Esophagus squamous epithelium (tissue), 5 donors: ENCODE measurements at regions not wholly inside any gene's neighbourhood (a gene's known extent, or its start where the extent isn't known, plus 50 kb on each side); places are given as distances from the start of the nearest gene placed in this dataset.
A peak's percentile ranks its signal among the peaks of the same experiment; 100 is the strongest.

ENCODE experiments used
- DNase-seq: peaks from one replicate; lab custom pipeline; 2025; lab: John Stamatoyannopoulos, UW
- H3K27ac ChIP-seq, 4 donors: fragments of 200-600 bp; sonication (generic); one replicate each; pipeline ENCODE4 v1.5.1; 2016 to 2019; ENCODE audit warnings: mild to moderate bottlenecking in 1 of 4
- H3K27me3 ChIP-seq, 4 donors: fragments of 200-600 bp; sonication (generic); 1 replicate in 3 of 4; 2 replicates in 1 of 4; pipeline versions ENCODE4 v1.5.1 to v1.6.0; 2017 to 2021; ENCODE audit warnings: antibody characterized with exemption in 1 of 4
- H3K36me3 ChIP-seq, 3 donors: fragments of 200-600 bp; sonication (generic); one replicate each; pipeline ENCODE4 v1.5.1; 2016 to 2019
- H3K4me1 ChIP-seq, 3 donors: fragments of 200-600 bp; sonication (generic); one replicate each; pipeline ENCODE4 v1.5.1; 2017 to 2019
- H3K4me3 ChIP-seq, 4 donors: fragments of 200-600 bp; sonication (generic); 1 replicate in 3 of 4; 2 replicates in 1 of 4; pipeline ENCODE4 v1.5.1; 2016 to 2019; ENCODE audit warnings: mild to moderate bottlenecking in 2 of 4, moderate library complexity in 1 of 4
- H3K9me3 ChIP-seq, 3 donors: fragments of 200-600 bp; sonication (generic); one replicate each; pipeline ENCODE4 v1.5.1; 2016 to 2019
- CTCF ChIP-seq, 6 experiments: fragments of 450-650 bp in 4 of 6; fragments of 200-600 bp in 2 of 6; sonication (generic) in 2 of 6; IDR thresholded peaks; one replicate each; pipeline ENCODE4 v1.5.1; 2016 to 2019; ENCODE audit warnings: antibody characterized with exemption in 6 of 6, mild to moderate bottlenecking in 4 of 6, moderate library complexity in 4 of 6
- POLR2A ChIP-seq, 4 donors: fragments of 450-650 bp; IDR thresholded peaks; one replicate each; pipeline ENCODE4 v1.6.1; 2017; ENCODE audit warnings: antibody characterized with exemption in 4 of 4, mild to moderate bottlenecking in 4 of 4, moderate library complexity in 3 of 4
- WGBS, 2 donors: methylation state at CpG; one replicate each; pipeline ENCODE4 v1.1.5; 2018; 5-methylcytosine and 5-hydroxymethylcytosine counted together
- intact Hi-C: fragments of 100-400 bp; cut with DNase I; formaldehyde crosslinking; loops from one replicate; pipeline ENCODE4 v1.15.0; 2022
- donor health status: DM: yes; HTN: yes; CAD: no.

DNA sequence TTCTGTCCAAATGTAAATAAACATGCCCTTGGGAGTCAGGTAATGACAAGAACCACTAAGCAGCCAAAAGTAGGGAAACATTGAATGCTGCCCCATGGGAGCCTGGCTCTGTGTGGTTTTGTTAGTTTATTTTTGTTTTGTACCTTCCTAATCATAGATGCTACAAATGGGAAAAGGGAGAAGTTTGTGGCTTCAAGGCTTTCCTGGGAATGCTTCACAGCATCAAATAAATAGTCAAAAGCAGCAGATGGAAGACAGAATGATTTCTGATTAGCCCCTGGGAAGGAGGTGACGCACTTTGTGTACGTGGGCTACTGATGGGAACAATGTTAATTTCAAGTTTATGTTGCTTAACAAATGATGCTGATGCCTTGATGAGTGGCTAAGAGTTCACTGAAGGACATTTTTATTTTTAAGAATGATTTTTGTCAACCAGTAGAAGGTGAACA is 532.7 kb downstream of the BCKDHB start:
- no peak overlapping the region for H3K4me3 ChIP-seq
- H3K36me3 ChIP-seq = no peaks in the 10 kb centered on the region
- H3K27me3 ChIP-seq = no peaks in the 10 kb centered on the region
- no peak for TF ChIP-seq CTCF (IDR thresholded peaks at IDR 0.05)
- no peak for TF ChIP-seq POLR2A (IDR thresholded peaks at IDR 0.05)
- WGBS, 2 donors = 85 to 89% methylated on average over 2 of the region's 2 CpGs
- H3K27ac ChIP-seq = no peak overlapping the region
- DNase-seq = no peak
- H3K4me1 ChIP-seq = no peaks in the 10 kb centered on the region
- intact Hi-C loops = no loop called here
- H3K9me3 ChIP-seq = no peaks in the 10 kb centered on the region

DNA sequence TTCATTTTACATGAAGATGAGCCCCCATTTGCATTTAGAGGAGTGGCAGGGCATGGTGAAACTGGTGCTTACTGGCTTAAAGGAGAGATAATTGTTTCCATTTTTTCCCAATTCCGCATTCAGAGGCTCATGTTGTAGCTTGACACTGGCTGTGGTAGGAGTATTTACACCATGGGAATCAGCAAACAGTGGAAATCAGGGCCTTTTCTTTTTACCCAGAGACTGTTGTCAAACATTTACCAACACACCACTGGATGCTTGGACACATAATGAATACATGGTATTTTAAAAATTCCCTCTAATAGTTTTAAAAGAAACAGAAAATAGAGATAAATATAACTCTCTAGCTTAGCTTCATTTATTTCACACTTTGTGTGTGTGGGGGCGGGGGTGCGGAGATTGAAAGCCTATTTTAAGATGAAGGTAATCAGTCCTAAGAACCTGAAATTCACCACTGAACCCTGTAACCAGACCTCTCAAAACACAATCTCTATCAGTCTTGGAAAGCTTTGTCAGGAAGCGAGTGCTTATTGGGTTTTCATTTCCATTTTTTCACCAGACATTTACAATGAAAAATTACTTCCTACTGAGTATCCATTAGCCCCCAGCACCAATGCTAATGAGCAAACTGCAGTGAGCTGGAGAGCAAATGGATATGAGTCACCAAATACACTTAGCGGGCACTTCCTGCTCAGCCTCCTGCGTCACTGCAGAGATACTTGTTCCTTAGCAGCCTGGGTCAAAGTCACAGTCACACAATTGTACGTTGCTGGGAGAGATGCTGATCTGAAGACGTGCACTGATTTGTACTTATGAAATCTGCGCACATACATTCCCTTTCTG is 532.0 kb downstream of the BCKDHB start:
- no peaks in the 10 kb centered on the region for H3K36me3 ChIP-seq
- no peaks in the 10 kb centered on the region for H3K9me3 ChIP-seq
- 30 to 45% methylated on average over 9 of the region's 9 CpGs for WGBS, 2 donors
- no peak for DNase-seq
- intact Hi-C loops = no loop called here
- peak overlapping the region in 1 of 4 donors; percentile 22 for H3K27ac ChIP-seq
- H3K4me3 ChIP-seq = no peak overlapping the region
- no peaks in the 10 kb centered on the region for H3K4me1 ChIP-seq
- no peak for TF ChIP-seq POLR2A (IDR thresholded peaks at IDR 0.05)
- no peak for TF ChIP-seq CTCF (IDR thresholded peaks at IDR 0.05)
- no peaks in the 10 kb centered on the region for H3K27me3 ChIP-seq

DNA sequence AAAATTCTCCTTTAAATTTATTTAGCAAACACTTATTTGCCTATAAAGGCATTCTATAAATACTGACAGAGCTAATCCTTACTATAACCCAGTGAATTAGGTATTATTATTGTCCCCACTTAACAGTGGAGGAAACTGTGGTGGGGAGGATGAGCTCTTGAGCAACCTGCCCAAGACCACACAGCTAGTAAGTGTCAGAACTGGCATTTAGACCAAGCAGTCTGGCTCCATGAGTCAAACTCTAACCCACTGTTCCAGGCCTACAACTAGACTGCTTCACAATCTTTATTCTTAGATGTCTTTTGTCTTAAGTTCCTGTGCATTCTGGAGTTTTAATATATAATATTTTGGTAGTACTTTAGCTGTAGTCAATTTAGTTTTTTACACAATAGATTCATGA is 530.8 kb downstream of the BCKDHB start:
- no peak for DNase-seq
- intact Hi-C loops = no loop called here
- Histone ChIP-seq H3K4me1 (no peaks in the 10 kb centered on the region), H3K36me3 (no peaks in the 10 kb centered on the region), H3K9me3 (no peaks in the 10 kb centered on the region), H3K27ac (no peak overlapping the region), H3K4me3 (no peak overlapping the region), H3K27me3 (no peaks in the 10 kb centered on the region)
- TF ChIP-seq CTCF (IDR thresholded peaks at IDR 0.05) (no peak), POLR2A (IDR thresholded peaks at IDR 0.05) (no peak)

GRCh38 chr6:80636689-80637088 is 530.2 kb downstream of the BCKDHB start:
- Histone ChIP-seq H3K9me3 (no peaks in the 10 kb centered on the region), H3K27me3 (no peaks in the 10 kb centered on the region), H3K4me3 (no peak overlapping the region), H3K4me1 (no peaks in the 10 kb centered on the region), H3K36me3 (no peaks in the 10 kb centered on the region), H3K27ac (no peak overlapping the region)
- intact Hi-C loops = no loop called here
- no peak for DNase-seq
- TF ChIP-seq CTCF (IDR thresholded peaks at IDR 0.05) = no peak
- no peak for TF ChIP-seq POLR2A (IDR thresholded peaks at IDR 0.05)
- 94 to 97% methylated on average over 1 of the region's 1 CpG for WGBS, 2 donors

DNA sequence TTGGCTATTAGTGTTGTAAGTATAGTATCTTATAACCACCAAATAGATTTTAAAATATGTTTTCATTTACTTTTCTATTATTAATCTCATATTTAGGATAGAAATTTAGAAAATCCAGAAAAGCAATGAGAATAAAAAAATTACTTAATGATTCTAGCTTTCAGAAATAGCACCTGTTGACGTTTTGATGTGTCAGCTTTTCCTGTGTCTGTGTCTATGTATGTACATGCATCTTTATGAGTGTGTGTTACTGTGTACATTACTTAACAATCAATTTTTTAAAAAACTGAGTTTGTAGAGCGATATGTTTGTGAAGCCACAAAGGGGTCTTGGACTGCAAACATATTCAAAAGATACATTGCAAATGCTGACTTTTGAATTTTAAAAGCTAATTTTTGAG is 526.9 kb downstream of the BCKDHB start:
- intact Hi-C loops = no loop called here
- no peaks in the 10 kb centered on the region for H3K4me1 ChIP-seq
- no peak overlapping the region for H3K4me3 ChIP-seq
- no peaks in the 10 kb centered on the region for H3K27me3 ChIP-seq
- no peak for DNase-seq
- H3K36me3 ChIP-seq = no peaks in the 10 kb centered on the region
- H3K27ac ChIP-seq = no peak overlapping the region
- TF ChIP-seq POLR2A (IDR thresholded peaks at IDR 0.05) (no peak), CTCF (IDR thresholded peaks at IDR 0.05) (no peak)
- WGBS, 2 donors = 46 to 54% methylated on average over 2 of the region's 2 CpGs
- no peaks in the 10 kb centered on the region for H3K9me3 ChIP-seq
